SK-N-SH treated with all-trans-retinoic acid at 6 μM for 48 hours (cell line): ENCODE measurements at regions not wholly inside any gene's neighbourhood (a gene's known extent, or its start where the extent isn't known, plus 50 kb on each side); places are given as distances from the start of the nearest gene placed in this dataset.

Source experiments
- ARNTL ChIP-seq: fragments of 450-650 bp; formaldehyde crosslinking; IDR thresholded peaks from 2 replicates; pipeline ENCODE4 v1.5.0; 2020; ENCODE audit warnings: low read depth, mild to moderate bottlenecking, moderate library complexity, borderline replicate concordance
- BACH2 ChIP-seq: fragments of 250-450 bp; sonication (Bioruptor Pico); IDR thresholded peaks from 2 replicates; pipeline ENCODE4 v1.9.0; 2021; ENCODE audit warnings: mild to moderate bottlenecking, borderline replicate concordance
- CREB5 ChIP-seq: fragments of 250-450 bp; sonication (Bioruptor Pico); IDR thresholded peaks from 2 replicates; pipeline ENCODE4 v1.5.1; 2020; ENCODE audit warnings: low read depth, mild to moderate bottlenecking, moderate library complexity
- CSDC2 ChIP-seq: fragments of 250-450 bp; sonication (Bioruptor Pico); IDR thresholded peaks from 2 replicates; pipeline ENCODE4 v1.5.0; 2020; ENCODE audit warnings: mild to moderate bottlenecking, moderate library complexity
- GLIS3 ChIP-seq: fragments of 250-450 bp; sonication (Bioruptor Pico); IDR thresholded peaks from 2 replicates; pipeline ENCODE4 v1.5.0; 2020; ENCODE audit warnings: mild to moderate bottlenecking, moderate library complexity
- PATZ1 ChIP-seq: fragments of 250-450 bp; sonication (Bioruptor Pico); IDR thresholded peaks from 2 replicates; pipeline ENCODE4 v1.8.0; 2020; ENCODE audit warnings: mild to moderate bottlenecking, moderate library complexity, borderline replicate concordance
- POU6F1 ChIP-seq: fragments of 250-450 bp; sonication (Bioruptor Pico); IDR thresholded peaks from 2 replicates; pipeline ENCODE4 v1.8.0; 2021; ENCODE audit warnings: low read depth, mild to moderate bottlenecking, moderate library complexity, borderline replicate concordance
- RARB ChIP-seq: fragments of 250-450 bp; sonication (Bioruptor Pico); IDR thresholded peaks from 2 replicates; pipeline ENCODE4 v1.8.0; 2021; ENCODE audit warnings: mild to moderate bottlenecking, moderate library complexity
- SNAI2 ChIP-seq: fragments of 250-450 bp; sonication (Bioruptor Pico); IDR thresholded peaks from 2 replicates; pipeline ENCODE4 v1.5.0; 2020; ENCODE audit warnings: mild to moderate bottlenecking, moderate library complexity
- TCF4 ChIP-seq: fragments of 250-450 bp; sonication (Bioruptor Pico); IDR thresholded peaks from 2 replicates; pipeline ENCODE4 v1.8.0; 2021; ENCODE audit warnings: mild to moderate bottlenecking, moderate library complexity, borderline replicate concordance
- ZFP30 ChIP-seq: fragments of 450-650 bp; formaldehyde crosslinking; IDR thresholded peaks from 2 replicates; pipeline ENCODE4 v1.5.0; 2022; ENCODE audit warnings: mild to moderate bottlenecking, moderate library complexity
- ZNF565 ChIP-seq: fragments of 450-650 bp; formaldehyde crosslinking; conservative IDR thresholded peaks from 2 replicates; pipeline ENCODE4 v1.5.0; 2020; ENCODE audit warnings: low read depth, mild to moderate bottlenecking, moderate library complexity

GRCh38 chr2:142819411-142819810 is 58.1 kb upstream of the KYNU start:
- TF ChIP-seq CREB5 (CRISPR knock-in tag) (no peak), ZNF565 (CRISPR knock-in tag) (no peak), RARB (CRISPR knock-in tag) (no peak), POU6F1 (CRISPR knock-in tag) (no peak), SNAI2 (CRISPR knock-in tag) (no peak), ARNTL (CRISPR knock-in tag) (no peak), PATZ1 (CRISPR knock-in tag) (no peak), ZFP30 (CRISPR knock-in tag) (no peak), GLIS3 (CRISPR knock-in tag) (no peak), BACH2 (CRISPR knock-in tag) (no peak), CSDC2 (CRISPR knock-in tag) (no peak), TCF4 (no peak)
